ENCODE measurements at regions not wholly inside any gene's neighbourhood (a gene's known extent, or its start where the extent isn't known, plus 50 kb on each side); places are given as distances from the start of the nearest gene placed in this dataset.

DNA sequence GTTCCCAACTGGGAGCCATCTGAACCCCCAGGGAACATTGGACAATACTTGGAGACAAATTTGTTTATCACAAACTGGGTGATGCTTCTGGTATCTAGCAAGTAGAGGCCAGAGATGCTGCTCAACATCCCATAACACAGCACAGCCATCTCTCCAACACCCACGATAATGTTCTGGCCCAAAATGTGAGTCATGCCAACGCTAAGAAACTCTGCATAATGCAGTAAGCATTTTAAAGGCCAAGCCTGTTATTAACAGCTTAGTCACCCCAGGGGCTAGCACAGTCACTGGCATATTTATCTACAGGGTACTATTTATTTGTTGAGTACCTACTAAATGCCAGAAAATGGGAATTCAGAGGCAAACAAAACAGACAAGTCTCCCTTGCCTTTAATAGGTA lies 873.1 kb upstream of the TMEM132C start:
- SMC1A ChIA-PET (ENCODE audit: uncharacterized antibody, unreplicated experiment): no interaction called here

More for the DNA sequence above, 873.1 kb upstream of the TMEM132C start:
- WGBS (ENCODE audit: insufficient coverage, insufficient replicate concordance, low lambda C conversion rate, missing lambda C conversion rate): 3% methylated on average over 2 of the region's 2 CpGs
- RAD21 ChIA-PET (ENCODE audit: unreplicated experiment): interaction anchor here (1.1 kb wide), 1 partner anchor 13 kb away, joined by 3 read pairs; no protein-coding TSS in a partner anchor
- H3K27me3 ChIP-seq (replicated peaks in 1 of 2; ENCODE audit: control insufficient read depth in 2 of 2, insufficient read depth in 2 of 2, low read length in 1 of 2): no peaks in the 10 kb centered on the region
- no peaks in the 10 kb centered on the region for H3K79me2 ChIP-seq (ENCODE audit: control insufficient read depth, insufficient read depth, low read length)
- DNase-seq (ENCODE audit: low read depth, low spot score): no peak
- H4K20me1 ChIP-seq (ENCODE audit: control insufficient read depth, insufficient read depth): no peaks in the 10 kb centered on the region
- in situ Hi-C loops (cut with MboI) (no loop called here), intact Hi-C loops (cut with micrococcal nuclease; ENCODE audit: unreplicated experiment) (no loop called here)
- H2AFZ ChIP-seq (ENCODE audit: control insufficient read depth, low read depth, low read length): no peak overlapping the region
- CTCF ChIA-PET: no interaction called here
- FAIRE-seq: no peak
- ATAC-seq: no peak
- no peaks in the 10 kb centered on the region for H3K36me3 ChIP-seq (ENCODE audit: control insufficient read depth in 2 of 2, insufficient read depth in 2 of 2, low read length in 1 of 2)
- BruUV-seq (replicated peaks): no TSS peak
- no peak overlapping the region for H3K4me2 ChIP-seq (ENCODE audit: control insufficient read depth, insufficient read depth)
- TF ChIP-seq, protein P1, sequence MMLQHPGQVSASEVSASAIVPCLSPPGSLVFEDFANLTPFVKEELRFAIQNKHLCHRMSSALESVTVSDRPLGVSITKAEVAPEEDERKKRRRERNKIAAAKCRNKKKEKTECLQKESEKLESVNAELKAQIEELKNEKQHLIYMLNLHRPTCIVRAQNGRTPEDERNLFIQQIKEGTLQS (IDR thresholded peaks at IDR 0.05; ENCODE audit: borderline replicate concordance, extremely low read depth, low read depth, low read length): no peak
- TF ChIP-seq MEF2B (IDR thresholded peaks at IDR 0.05; ENCODE audit: partially characterized antibody, poor library complexity, severe bottlenecking) (no peak), SIN3A (IDR thresholded peaks at IDR 0.05; ENCODE audit: low read depth, low read length) (no peak), CEBPB (IDR thresholded peaks at IDR 0.05; ENCODE audit: borderline replicate concordance in 1 of 2, low read depth in 2 of 2, low read length in 2 of 2) (no peak), MTA2 (IDR thresholded peaks at IDR 0.05; ENCODE audit: low read depth) (no peak), BCLAF1 (IDR thresholded peaks at IDR 0.05) (no peak), RBBP5 (conservative IDR thresholded peaks at IDR 0.05) (no peak), E4F1 (IDR thresholded peaks at IDR 0.05; ENCODE audit: borderline replicate concordance, partially characterized antibody) (no peak), CBX5 (IDR thresholded peaks at IDR 0.05; ENCODE audit: low read depth) (no peak), TARDBP (IDR thresholded peaks at IDR 0.05; ENCODE audit: borderline replicate concordance) (no peak), NBN (IDR thresholded peaks at IDR 0.05) (no peak), SP1 (IDR thresholded peaks at IDR 0.05; ENCODE audit: low read depth, low read length) (no peak)
- TF ChIP-seq, protein P2, sequence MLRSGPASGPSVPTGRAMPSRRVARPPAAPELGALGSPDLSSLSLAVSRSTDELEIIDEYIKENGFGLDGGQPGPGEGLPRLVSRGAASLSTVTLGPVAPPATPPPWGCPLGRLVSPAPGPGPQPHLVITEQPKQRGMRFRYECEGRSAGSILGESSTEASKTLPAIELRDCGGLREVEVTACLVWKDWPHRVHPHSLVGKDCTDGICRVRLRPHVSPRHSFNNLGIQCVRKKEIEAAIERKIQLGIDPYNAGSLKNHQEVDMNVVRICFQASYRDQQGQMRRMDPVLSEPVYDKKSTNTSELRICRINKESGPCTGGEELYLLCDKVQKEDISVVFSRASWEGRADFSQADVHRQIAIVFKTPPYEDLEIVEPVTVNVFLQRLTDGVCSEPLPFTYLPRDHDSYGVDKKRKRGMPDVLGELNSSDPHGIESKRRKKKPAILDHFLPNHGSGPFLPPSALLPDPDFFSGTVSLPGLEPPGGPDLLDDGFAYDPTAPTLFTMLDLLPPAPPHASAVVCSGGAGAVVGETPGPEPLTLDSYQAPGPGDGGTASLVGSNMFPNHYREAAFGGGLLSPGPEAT (IDR thresholded peaks at IDR 0.05; ENCODE audit: low read depth): no peak
- no peak overlapping the region for H3K4me3 ChIP-seq
- H3K9ac ChIP-seq (ENCODE audit: control insufficient read depth, insufficient read depth, low read length): no peak overlapping the region
- H3K9me3 ChIP-seq (replicated peaks; ENCODE audit: control insufficient read depth, insufficient read depth, low read length): no peaks in the 10 kb centered on the region
- POLR2A ChIA-PET: no interaction called here
- no peaks in the 10 kb centered on the region for H3K4me1 ChIP-seq (ENCODE audit: control insufficient read depth, insufficient read depth, low read length)
- no peak overlapping the region for H3K27ac ChIP-seq (ENCODE audit: control insufficient read depth, insufficient read depth)
